ENCODE measurements at regions not wholly inside any gene's neighbourhood (a gene's known extent, or its start where the extent isn't known, plus 50 kb on each side); places are given as distances from the start of the nearest gene placed in this dataset.

DNA sequence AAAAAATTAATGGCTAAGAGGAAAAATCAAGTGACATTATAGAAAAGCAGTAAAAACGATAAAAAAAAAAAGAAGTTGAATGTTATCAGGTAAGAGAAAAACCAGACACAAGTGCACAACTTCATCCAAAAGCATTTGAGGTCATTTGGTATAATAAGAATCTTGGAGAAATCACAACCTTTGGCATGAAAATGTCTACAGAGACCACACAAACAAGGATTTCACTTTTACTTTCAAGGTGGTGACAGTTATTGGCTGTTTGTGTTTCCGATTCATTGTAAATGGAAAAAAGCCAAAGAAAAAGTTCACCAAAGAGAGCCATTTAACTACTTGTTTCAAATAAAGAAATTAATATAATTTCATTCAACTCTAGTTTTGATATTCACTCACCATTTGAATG is 1193.5 kb downstream of the PCDH9 start:
- DNase-seq, result no peak
- Histone ChIP-seq H3K27me3 (no peaks in the 10 kb centered on the region), H3K9me3 (no peaks in the 10 kb centered on the region), H3K36me3 (no peaks in the 10 kb centered on the region), H3K27ac (no peak overlapping the region), H3K4me1 (ENCODE audit: insufficient read depth) (no peaks in the 10 kb centered on the region), H3K4me3 (no peak overlapping the region)
- TF ChIP-seq EP300 (IDR thresholded peaks at IDR 0.05), result no peak
- 18 to 26% (median 25%) methylated on average over 2 of the region's 2 CpGs for WGBS, 3 donors
- intact Hi-C loops (cut with DNase I), result no loop called here

DNA sequence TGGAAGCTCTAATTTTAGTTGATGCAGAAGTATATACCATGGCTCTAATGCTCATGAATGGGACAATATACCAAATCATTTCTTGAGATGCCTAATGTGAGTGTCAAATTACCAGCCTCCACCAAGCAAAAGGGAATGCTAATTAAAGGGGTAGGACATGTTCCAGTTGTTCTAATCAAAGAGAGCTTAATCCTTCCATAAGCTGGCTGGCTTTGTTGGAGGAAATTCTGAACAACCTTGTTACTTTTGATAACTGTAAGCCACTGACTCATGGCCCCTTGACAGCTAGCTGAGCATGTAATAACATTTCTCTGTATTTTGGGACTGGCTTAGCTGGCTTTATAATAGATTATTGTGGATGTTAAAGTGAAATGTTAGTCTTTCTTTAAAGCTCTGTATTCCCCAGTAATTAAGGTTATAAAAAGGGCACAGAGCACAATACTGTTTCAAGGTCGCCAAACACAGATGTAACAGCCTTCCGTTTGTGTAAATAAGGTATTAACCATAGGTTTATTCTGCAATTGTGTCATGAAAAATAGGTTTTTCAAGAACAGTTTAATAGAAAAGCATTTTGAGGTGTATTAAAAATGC is 1194.0 kb downstream of the PCDH9 start:
- H3K36me3 ChIP-seq, result no peaks in the 10 kb centered on the region
- H3K9me3 ChIP-seq, result no peaks in the 10 kb centered on the region
- H3K4me1 ChIP-seq (ENCODE audit: insufficient read depth), result no peaks in the 10 kb centered on the region
- 16 to 35% (median 19%) methylated on average over 2 of the region's 2 CpGs for WGBS, 3 donors
- DNase-seq, result no peak
- TF ChIP-seq, protein P1, sequence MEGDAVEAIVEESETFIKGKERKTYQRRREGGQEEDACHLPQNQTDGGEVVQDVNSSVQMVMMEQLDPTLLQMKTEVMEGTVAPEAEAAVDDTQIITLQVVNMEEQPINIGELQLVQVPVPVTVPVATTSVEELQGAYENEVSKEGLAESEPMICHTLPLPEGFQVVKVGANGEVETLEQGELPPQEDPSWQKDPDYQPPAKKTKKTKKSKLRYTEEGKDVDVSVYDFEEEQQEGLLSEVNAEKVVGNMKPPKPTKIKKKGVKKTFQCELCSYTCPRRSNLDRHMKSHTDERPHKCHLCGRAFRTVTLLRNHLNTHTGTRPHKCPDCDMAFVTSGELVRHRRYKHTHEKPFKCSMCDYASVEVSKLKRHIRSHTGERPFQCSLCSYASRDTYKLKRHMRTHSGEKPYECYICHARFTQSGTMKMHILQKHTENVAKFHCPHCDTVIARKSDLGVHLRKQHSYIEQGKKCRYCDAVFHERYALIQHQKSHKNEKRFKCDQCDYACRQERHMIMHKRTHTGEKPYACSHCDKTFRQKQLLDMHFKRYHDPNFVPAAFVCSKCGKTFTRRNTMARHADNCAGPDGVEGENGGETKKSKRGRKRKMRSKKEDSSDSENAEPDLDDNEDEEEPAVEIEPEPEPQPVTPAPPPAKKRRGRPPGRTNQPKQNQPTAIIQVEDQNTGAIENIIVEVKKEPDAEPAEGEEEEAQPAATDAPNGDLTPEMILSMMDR (IDR thresholded peaks at IDR 0.05), result no peak
- TF ChIP-seq POLR2A (IDR thresholded peaks at IDR 0.05) (no peak), EP300 (IDR thresholded peaks at IDR 0.05) (no peak)
- intact Hi-C loops (cut with DNase I), result no loop called here
- H3K27ac ChIP-seq, result no peak overlapping the region
- no peak overlapping the region for H3K4me3 ChIP-seq
- no peaks in the 10 kb centered on the region for H3K27me3 ChIP-seq

DNA sequence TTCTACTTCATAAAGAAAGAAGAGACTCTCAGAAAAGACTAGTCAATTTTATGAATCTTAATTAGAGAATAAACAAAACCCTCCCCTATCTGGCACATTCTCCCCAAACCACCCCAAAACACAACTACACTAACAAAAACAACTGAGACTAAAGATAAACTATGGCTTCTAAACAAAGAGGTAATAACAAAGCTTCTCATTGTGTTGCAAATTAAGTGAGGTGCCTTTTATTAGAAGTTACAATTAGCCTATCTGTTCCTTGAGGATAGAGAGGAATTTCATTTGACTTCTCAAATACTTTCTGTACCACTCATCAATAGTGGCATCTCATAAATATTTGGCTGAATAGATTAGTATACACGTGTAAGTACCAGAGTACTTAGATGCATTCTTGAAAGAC is 1196.2 kb downstream of the PCDH9 start:
- Histone ChIP-seq H3K27ac (no peak overlapping the region), H3K4me3 (no peak overlapping the region), H3K9me3 (no peaks in the 10 kb centered on the region), H3K36me3 (no peaks in the 10 kb centered on the region), H3K27me3 (no peaks in the 10 kb centered on the region), H3K4me1 (ENCODE audit: insufficient read depth) (no peaks in the 10 kb centered on the region)
- intact Hi-C loops (cut with DNase I), result no loop called here
- no peak for DNase-seq
- no peak for TF ChIP-seq EP300 (IDR thresholded peaks at IDR 0.05)
- no peak for TF ChIP-seq POLR2A (IDR thresholded peaks at IDR 0.05)
- TF ChIP-seq, protein P1 (IDR thresholded peaks at IDR 0.05), result no peak
- 72 to 79% (median 77%) methylated on average over 1 of the region's 1 CpG for WGBS, 3 donors

DNA sequence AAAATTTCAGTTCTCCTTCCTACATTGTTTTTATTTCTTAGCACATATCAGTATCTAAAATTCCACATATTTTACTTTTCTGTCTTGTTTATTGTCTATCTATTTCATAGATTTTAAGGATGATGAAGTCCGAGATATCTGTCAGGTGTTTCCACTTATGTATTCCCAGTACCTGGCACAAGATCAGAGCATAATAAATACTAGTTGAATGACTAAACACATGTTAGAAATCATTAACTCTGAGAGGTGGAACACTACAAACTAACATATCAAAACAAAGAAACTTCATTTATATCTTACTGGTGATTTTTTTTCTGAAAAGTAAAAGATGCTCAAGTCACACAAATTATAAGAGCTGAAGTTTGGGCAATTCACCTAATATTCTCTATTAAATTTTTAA is 1208.3 kb downstream of the PCDH9 start:
- no peaks in the 10 kb centered on the region for H3K27me3 ChIP-seq
- DNase-seq, result no peak
- WGBS, 3 donors, result 50 to 65% (median 53%) methylated on average over 1 of the region's 1 CpG

DNA sequence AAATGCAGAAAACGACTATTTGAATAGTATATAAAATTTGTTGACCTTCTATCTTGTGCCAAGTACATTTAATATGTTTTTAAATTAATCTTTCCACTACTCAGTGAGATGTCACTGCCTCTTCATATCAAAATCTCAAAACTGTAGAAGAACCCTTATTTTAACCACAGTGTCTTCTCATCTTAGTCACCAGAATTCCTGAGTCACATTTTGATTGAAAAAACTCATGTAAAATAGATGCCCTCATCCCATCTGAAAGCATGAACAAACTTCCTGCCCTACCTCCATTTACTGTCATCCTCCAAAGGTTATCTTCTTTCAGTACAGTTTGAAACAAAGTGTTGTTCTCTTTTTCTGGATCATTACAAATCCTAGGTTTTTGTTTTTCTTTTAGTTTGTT is 1215.4 kb downstream of the PCDH9 start:
- 22 to 46% (median 37%) methylated on average over 1 of the region's 1 CpG for WGBS, 3 donors
- Histone ChIP-seq H3K36me3 (no peaks in the 10 kb centered on the region), H3K27me3 (no peaks in the 10 kb centered on the region), H3K4me3 (no peak overlapping the region), H3K27ac (no peak overlapping the region), H3K4me1 (ENCODE audit: insufficient read depth) (no peaks in the 10 kb centered on the region), H3K9me3 (no peaks in the 10 kb centered on the region)
- no peak for DNase-seq
- TF ChIP-seq, protein P1 (IDR thresholded peaks at IDR 0.05), result no peak
- TF ChIP-seq POLR2A (IDR thresholded peaks at IDR 0.05), result no peak
- no peak for TF ChIP-seq EP300 (IDR thresholded peaks at IDR 0.05)
- intact Hi-C loops (cut with DNase I), result no loop called here

More for the DNA sequence above, 1208.3 kb downstream of the PCDH9 start:
- no peaks in the 10 kb centered on the region for H3K9me3 ChIP-seq
- no peaks in the 10 kb centered on the region for H3K4me1 ChIP-seq (ENCODE audit: insufficient read depth)
- no peaks in the 10 kb centered on the region for H3K36me3 ChIP-seq
- intact Hi-C loops (cut with DNase I), result no loop called here
- no peak overlapping the region for H3K4me3 ChIP-seq
- no peak overlapping the region for H3K27ac ChIP-seq
- TF ChIP-seq EP300 (IDR thresholded peaks at IDR 0.05), result no peak
- TF ChIP-seq, protein P1 (IDR thresholded peaks at IDR 0.05), result no peak
- no peak for TF ChIP-seq POLR2A (IDR thresholded peaks at IDR 0.05)

All from ovary (tissue), 7 donors.